Hematopoietic multipotent progenitor cell treated with erythropoietin and hydrocortisone succinate and interleukin-3 and kit ligand, for 6 days (in vitro differentiated cells): ENCODE measurements at regions not wholly inside any gene's neighbourhood (a gene's known extent, or its start where the extent isn't known, plus 50 kb on each side); places are given as distances from the start of the nearest gene placed in this dataset.
"Not testable (repeated sequence)": the region's sequence is repeated elsewhere in the genome, so short reads cannot be mapped to it uniquely, and the experiment has no call there.

Source experiments
- DNase-seq: peaks from one replicate; pipeline ENCODE4 v3.0.0-alpha.2; 2015

DNA sequence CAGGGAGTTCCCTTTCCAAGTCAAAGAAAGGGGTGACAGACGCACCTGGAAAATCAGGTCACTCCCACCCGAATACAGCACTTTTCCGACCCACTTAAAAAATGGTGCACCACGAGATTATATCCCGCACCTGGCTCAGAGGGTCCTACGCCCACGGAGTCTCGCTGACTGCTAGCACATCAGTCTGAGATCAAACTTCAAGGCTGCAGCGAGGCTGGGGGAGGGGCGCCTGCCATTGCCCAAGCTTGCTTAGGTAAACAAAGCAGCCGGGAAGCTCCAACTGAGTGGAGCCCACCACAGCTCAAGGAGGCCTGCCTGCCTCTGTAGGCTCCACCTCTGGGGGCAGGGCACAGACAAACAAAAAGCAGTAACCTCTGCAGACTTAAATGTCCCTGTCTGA, 277.8 kb upstream of the ARHGAP42 start:
- DNase-seq = not testable (repeated sequence)

DNA sequence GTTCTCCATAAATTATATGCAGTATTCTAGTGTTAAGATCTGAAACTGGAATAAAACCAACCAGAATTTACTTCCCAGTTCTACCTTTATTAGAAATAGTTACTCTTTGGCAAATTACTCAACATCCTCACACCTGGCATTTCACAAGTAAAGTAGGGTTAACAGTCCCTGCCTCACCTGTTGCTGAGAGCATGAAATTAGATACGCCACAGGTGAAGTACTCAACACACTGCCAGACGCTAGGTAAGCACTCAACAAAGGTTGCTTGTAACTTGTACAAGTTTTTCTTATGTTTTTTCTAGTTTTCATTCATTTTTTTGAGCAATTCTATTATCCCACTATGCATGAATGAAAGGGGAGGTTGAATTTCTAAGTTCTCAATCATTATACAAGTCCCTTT, 267.6 kb upstream of the ARHGAP42 start:
- no peak for DNase-seq

DNA sequence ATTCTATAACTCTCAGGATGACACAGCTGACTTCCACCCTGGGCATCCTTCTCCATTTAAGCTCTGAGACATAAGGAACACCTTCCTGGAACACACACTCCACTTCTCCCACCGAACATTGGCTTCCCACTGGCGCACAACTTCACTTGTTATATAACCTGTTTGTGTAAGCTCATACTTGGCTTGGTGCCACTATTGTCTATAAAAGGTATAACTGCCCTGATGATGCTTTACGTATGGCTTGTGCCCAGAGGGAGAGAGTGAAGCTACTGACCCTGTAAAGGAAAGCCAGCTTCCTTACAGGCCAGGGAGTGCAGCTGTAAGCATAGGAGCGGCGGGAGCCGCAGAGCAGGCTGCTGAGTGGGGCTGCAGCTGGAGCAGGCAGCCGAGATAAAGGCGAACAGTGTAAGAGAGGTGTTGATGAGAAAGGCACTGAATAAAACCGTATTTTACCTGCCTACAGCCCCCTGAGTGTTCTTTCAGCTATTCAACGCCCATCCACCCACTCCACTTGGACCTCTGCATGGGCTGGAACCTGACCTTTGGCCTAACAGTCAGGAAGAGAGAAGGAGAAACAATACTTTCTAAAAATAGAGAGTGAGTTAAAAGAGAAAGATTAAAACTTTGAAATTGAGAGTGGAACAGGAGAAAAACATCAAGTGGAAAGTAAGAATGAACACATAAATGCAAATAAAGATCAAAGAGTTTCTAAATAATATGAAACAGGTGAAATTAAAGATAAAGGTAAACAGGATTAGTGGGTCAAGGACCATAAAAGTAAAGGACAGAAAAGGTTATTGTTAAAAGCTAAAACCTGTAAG, 252.1 kb upstream of the ARHGAP42 start:
- no peak for DNase-seq

DNA sequence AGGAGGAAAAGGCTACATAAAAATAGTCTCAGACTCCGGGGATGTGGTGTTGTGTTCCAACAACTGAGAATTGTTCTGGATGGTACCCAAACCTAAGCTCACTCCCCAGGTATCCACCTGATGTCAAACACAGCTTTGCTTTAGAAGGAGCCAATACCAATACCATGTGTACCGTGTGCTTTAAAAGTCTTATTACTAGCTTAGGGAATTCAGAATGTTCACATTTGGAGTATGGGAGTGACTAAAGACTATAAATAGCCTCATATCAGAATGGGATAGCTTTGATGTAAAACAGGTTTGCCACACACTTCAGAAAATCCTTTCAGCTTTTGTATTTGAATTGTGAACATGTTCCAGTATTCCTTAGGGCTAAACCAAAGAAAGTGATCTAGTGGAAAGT, 248.7 kb upstream of the ARHGAP42 start:
- no peak for DNase-seq

DNA sequence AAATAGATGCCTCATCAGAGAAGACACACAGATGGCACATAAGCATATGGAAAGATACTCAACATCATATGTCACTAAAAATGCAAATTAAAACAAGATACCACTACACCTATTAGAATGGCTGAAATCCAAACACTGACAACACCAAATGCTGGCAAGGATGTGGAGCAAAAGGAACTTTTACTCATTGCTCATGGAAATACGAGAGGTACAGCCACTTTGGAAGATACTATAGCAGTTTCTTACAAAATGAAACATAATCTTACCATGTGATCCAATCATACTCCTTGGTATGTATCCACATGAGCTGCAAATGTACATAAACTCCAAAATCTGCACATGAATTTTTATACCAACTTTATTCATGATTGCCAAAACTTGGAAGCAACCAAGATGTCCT, 246.0 kb upstream of the ARHGAP42 start:
- no peak for DNase-seq

DNA sequence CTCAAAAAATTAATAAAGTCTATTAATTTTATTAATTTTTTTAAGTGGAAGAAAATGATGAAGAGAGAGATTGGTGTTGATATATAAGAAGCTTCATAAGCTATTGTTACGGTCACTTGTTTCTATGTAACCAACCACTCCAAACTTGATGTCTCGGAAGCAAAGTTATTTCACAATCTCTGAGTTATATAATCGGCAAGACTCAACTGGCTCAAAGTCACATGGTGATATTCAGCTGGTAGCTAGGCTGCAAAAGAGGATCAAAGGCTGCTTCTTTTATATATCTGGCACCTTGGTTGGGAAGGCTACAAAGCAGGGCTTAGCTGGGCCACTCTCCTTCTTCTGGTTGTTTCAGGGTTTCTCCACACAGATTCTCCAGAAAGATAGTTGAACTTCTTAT, 245.1 kb upstream of the ARHGAP42 start:
- no peak for DNase-seq

DNA sequence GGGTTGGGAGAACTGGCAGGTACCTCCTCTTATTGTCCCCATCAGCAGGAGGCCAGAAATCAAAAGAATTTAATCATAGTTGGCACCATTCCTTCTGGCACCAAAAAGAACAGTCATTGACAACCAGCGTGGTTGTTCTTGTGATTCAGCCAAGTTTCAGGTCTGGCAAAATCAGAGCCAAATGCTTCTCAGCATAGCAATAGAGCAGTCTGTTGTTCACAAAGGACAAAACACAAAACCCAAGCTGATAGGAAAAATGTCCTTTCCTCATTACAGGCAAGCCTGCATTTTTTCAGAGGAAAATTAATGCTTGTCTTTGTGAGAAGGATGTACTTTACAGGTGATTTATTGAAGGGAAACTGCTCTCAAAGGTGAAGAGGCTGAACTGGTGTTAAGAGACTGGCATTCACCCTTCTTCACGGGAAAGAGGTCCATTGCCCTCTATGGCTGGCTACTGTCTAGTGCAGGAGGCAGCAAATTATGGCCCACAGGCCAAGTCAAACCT, 241.8 kb upstream of the ARHGAP42 start:
- DNase-seq = no peak

DNA sequence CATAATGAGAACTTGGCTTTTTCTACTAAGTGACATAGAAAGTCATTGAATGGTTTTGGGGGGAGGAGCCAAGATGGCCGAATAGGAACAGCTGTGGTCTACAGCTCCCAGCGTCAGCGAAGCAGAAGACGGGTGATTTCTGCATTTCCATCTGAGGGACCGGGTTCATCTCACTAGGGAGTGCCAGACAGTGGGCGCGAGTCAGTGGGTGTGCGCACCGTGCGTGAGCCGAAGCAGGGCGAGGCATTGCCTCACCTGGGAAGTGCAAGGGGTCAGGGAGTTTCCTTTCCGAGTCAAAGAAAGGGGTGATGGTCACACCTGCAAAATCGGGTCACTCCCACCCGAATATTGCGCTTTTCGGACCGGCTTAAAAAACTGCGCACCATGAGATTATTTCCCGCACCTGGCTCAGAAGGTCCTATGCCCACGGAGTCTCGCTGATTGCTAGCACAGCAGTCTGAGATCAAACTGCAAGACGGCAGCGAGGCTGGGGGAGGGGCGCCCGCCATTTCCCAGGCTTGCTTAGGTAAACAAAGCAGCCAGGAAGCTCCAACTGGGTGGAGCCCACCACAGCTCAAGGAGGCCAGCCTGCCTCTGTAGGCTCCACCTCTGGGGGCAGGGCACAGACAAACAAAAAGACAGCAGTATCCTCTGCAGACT, 235.2 kb upstream of the ARHGAP42 start:
- DNase-seq = not testable (repeated sequence)

DNA sequence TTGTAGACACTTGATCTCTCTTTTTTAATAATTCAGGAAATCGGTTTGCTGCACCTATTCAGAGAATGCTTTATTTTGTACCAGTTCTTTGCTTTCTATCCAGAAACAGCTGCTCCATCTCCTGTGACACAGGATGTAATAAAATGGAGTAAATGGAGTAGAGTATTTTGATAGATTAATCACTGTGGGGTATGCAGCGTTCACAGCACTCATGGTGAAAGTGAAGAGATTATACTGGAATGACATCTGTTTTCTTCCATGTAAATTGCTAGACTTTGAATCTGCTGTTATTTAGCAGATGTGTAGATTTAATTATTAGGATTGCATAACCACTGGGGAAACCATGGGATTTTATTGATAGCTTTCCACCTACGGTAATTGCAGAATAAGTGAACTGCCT, 227.3 kb upstream of the ARHGAP42 start:
- no peak for DNase-seq

DNA sequence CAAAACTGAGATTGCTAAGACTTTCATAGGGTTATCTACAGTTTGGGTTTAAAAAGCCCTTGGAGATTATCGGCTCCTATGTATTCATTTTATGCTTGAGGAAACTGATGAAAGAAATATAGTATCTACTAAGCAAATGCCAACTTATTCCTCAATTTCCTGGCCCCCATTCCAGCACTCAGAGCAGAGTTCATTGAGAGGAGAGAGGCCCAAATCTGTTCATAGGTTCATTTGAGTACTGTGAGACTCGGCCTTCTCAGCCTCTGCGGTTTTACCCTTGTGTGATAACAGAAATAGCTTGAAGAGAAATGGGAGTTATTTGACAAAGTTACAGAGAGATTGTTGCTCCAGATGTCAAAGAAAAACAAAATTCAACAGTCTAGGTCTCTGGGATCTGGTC, 226.7 kb upstream of the ARHGAP42 start:
- no peak for DNase-seq

DNA sequence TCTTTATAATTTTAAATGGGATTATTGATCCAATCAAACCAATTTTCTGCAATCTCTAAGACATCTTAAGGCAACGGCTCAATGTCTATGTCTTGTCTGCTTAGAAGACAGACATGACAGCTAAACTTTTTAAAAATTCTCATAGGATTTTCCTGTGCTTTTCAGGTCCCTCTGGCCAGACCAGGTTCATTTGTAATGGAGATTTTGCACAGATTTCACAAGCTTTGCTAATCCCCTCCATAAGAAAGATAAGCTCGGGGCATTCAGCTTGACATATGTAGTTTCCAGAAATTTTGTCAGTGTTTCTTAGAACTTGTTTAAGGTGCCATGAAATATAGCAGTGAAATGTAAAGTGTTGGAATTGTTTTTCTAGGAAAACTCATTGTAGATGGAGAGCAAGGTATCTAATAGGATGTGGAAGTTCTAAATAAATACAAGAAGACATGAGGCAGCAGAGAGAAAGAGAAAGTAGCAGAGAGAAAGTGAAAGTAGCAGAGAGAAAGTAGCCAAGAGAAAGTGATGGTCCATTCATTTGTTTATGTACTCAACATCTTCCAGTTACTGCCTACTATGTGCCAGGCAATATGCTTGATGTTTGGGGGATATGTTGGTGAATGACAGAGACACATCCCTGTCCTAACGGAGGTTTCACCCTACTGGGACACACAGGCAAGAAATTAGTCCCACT, 219.1 kb upstream of the ARHGAP42 start:
- no peak for DNase-seq

DNA sequence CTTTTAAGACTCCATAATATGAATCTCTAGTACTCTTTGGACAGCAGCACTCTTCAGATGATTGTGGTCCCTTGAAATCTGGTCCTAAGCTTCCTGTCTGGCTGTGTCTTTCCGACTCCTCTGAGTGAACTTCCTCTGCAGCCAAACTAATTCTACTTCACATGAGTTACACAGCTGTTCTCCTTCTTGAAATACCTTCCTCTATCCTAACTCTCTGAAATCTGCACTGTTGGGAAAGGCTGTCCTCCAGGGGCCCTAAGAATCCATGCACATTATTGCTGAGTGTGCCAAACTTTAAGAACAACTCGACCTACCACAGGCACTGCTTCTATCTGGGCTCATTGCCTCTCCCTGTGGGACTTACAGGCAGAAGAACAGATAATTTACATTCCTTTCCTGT, 217.3 kb upstream of the ARHGAP42 start:
- no peak for DNase-seq

DNA sequence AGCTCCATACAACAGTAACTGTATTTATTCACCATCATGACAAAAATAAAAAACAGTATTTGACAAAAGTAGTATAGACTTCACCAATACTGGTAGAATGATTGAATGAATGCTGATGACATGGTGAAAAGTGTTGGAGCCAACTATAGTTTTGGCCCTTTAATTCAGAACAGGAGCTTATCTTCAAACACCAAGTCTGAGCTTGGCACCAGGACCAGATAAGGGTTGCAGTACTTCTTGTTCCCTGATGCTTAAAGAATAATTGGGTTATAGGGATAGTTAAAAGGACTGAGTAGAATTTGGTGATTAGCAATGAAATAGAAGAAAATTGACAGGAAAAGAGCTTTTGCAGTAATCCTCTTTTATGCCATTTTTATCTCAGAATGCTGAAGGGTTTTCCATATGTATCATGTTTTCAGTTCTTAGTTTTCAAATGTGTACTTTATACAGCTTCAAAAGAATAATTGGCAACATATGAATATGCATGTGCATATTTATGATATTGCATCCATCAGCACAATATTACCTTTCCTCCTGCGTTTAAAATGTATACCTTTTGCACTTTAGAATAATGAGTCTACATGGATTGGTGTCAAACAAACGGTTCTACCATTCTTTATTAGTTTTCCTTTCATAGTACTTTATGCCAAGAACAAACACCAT, 214.2 kb upstream of the ARHGAP42 start:
- no peak for DNase-seq

DNA sequence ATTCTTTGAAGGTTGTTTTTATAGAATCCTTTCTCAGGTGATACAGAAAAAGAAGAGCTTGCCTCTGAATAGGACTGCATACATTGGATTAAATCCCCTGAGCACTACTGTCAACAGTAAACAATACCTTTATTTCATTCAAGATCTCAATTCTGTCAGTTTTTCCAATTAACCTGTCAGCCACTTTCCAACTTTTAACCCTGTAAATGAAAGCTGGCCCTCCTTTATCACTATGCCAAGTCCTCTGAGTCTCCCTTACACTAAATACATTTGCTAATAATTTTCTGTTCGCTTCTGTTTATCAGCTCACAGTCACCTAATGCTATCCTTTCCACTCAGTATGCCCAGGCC, 213.7 kb upstream of the ARHGAP42 start:
- no peak for DNase-seq

DNA sequence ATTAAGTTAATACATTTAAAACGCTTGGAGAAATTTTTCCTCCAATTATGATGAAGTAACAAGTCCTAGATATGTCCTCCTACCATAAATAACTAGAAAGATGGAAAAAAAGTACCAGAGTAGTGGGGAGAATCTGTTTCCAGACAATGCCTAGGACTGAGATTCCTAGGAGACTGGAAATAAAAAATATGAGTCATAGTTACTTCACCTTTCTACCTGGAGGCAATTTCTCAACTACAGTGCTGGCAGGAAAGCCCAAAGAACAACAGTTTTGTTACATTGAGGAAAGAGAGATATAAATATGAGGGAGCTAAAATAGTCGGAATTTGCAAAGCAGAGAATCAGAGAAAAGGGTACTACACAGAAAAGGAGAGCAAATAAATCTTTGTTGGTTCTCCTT, 202.1 kb upstream of the ARHGAP42 start:
- DNase-seq = no peak

DNA sequence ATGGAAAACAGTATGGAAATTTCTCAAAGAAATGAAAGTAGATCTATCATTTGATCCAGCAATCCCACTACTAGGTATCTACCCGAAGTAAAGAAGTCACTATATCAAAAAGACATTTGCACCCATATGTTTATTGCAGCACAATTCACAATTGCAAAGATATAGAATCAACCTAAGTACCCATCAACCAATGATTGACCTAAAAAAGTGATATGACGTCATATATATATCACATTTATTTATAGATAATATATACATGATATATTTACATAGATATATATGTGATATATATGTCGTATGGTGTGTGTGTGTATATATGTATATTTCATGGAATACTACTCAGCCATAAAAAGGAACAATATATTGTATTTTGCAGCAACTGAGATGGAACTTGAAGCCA, 188.3 kb upstream of the ARHGAP42 start:
- no peak for DNase-seq

DNA sequence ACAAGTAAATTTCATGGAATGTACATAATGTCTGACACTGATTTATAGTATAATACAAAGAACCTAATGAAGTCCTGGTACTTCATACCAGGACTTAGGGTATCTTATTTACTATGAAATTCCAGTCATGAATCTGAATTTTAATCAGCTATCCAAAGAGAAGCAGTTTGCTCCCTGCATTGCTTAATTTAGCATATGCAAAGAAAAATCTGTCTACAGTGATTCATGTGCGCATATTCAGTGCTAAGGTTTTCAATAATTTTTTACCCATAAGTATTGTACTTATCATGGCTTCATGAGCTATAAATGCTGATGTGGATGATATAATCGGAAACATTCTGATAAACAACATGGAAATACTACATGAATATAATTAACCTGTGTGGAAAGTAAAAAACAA, 185.6 kb upstream of the ARHGAP42 start:
- DNase-seq = no peak

DNA sequence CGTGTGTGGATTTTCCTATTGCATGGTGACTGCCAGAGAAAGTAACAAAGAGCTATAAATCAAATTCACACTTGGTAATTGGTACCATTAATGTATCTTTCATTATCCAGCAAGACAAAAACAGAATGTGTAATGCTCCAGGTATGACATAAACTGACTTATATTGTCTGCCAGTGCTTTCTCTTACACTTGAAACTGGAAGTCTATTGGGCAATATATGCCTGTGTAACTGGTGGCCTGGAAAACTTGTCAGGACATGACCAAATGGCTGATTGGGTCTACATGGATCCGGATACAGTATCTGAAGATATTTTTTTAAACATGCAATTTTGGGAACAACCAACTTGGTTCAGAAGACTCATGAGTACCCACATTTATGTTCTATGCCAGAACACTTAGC, 174.6 kb upstream of the ARHGAP42 start:
- no peak for DNase-seq

DNA sequence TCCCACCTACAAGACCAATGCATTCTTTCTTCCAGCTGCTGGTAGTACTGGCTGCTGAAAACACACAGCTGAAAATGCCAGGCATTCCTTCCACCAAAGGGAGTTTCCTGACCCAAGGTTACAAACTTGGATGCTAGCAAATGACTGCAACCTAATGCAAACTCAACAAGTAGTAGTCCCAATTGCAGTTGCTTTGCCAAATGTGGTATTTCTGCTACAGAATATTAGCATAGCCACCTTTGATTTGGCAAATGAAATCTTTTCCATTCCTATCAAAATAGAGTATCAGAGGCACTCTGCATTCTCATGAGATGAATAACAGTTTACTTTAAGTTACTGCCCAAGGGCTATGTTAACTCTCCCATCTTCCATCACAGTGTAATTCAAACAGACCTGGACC, 172.0 kb upstream of the ARHGAP42 start:
- no peak for DNase-seq

DNA sequence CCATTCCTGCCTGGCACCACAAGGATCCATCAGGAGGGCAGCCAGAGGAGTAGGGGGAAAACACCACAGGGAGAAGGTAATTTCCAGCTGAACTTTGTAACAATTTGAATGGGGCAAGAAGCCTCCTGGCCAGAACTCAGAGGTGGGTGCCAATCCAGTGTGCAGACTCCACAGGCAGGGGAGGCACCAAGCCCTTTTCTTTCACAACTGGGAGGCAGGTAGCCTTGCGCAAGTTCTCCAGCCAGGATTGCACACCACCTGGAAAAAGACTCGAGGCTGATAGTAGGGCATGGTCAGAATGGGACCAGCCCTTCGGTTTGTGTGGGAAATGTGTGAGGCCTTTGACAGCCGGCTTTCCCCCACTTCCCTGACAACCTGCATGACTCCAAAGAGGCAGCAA, 161.9 kb upstream of the ARHGAP42 start:
- no peak for DNase-seq

DNA sequence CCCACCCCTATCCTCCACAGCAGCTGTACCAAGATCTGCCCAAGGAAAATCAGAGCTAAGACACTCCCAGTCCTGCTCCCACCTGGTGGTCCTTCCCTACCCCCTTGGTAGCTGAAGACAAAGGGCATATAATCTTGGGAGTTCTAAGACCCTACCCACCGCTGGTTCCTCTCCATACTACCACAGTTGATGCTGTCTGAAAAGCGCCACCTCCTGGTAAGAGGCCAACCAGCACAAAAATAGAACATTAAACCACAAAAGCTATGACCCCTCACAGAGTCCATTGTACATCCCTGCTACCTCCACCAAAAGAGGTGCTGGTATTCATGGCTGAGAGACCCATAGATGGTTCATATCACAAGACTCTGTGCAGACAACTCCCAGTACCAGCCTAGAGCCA, 161.5 kb upstream of the ARHGAP42 start:
- DNase-seq = no peak

DNA sequence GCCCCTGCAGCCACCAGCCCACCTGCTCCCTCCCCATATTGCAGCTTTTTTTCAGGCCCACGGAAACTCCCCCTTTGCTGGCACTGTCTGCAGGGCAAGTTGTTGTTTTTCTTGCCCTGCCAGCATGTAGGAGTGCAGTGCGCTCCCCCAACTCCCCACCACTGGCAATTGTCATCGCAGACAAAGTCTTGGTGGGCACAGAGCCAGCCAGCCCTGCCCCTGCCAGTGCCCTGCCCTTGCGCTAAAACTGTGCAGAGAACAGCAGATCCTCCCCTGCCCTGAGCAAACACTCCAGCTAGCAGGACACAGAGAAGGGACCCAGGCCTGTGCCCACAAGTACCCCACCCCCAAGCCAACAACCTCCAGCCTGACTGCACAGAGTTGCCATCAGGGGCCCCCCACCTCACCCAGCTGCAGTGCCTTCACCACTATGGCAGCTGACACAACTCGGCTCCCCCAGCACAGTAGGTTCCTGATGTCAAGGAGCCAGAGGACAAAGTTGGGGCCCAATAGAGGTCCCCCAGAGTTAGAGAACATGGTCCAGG, 158.1 kb upstream of the ARHGAP42 start:
- DNase-seq = no peak

DNA sequence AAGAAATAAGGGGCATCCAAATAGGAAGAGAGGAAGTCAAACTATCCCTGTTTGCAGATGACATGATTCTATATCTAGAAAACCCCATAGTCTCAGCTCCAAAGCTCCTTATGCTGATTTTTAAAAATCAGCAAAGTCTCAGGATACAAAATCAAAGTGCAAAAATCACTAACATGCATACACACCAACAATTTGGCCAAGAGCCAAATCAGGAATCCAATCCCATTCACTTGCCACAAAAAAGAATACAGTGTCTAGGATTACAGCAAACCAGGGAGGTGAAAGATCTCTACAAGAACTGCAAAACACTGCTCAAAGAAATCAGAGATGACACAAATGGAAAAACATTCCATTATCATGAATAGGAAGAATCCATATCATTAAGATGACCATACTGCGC, 155.8 kb upstream of the ARHGAP42 start:
- not testable (repeated sequence) for DNase-seq
